Inflammatory macrophage treated with lipopolysaccharide for 4 hours (primary cell): ENCODE measurements at regions not wholly inside any gene's neighbourhood (a gene's known extent, or its start where the extent isn't known, plus 50 kb on each side); places are given as distances from the start of the nearest gene placed in this dataset.
"Not testable (repeated sequence)": the region's sequence is repeated elsewhere in the genome, so short reads cannot be mapped to it uniquely, and the experiment has no call there.

Experiments
- DNase-seq: peaks from one replicate; pipeline ENCODE4 v3.0.0-alpha.2; 2020

GRCh38 chr4:181766061-181766548 lies 477.1 kb upstream of the TENM3 start:
- DNase-seq: no peak

- no peak for DNase-seq
These were observed 472.2 kb upstream of the TENM3 start for GRCh38 chr4:181770971-181771370.

- no peak for DNase-seq
These were observed 467.9 kb upstream of the TENM3 start for GRCh38 chr4:181775298-181775697.

- no peak for DNase-seq
These were observed 466.7 kb upstream of the TENM3 start for GRCh38 chr4:181776264-181777054.

GRCh38 chr4:181777518-181777917 lies 465.7 kb upstream of the TENM3 start:
- no peak for DNase-seq

- no peak for DNase-seq
These were observed 458.3 kb upstream of the TENM3 start for GRCh38 chr4:181784881-181785280.

- DNase-seq: no peak
These were observed 450.6 kb upstream of the TENM3 start for GRCh38 chr4:181792641-181793040.

- DNase-seq: no peak
These were observed 450.1 kb upstream of the TENM3 start for GRCh38 chr4:181793096-181793495.

- no peak for DNase-seq
These were observed 446.7 kb upstream of the TENM3 start for GRCh38 chr4:181796502-181796901.

GRCh38 chr4:181798536-181798935 lies 444.7 kb upstream of the TENM3 start:
- no peak for DNase-seq

- no peak for DNase-seq
These were observed 443.6 kb upstream of the TENM3 start for GRCh38 chr4:181799561-181800069.

GRCh38 chr4:181802207-181802606 lies 441.0 kb upstream of the TENM3 start:
- no peak for DNase-seq

GRCh38 chr4:181807771-181808170 lies 435.4 kb upstream of the TENM3 start:
- DNase-seq: no peak

- DNase-seq: no peak
These were observed 432.5 kb upstream of the TENM3 start for GRCh38 chr4:181810711-181811110.

GRCh38 chr4:181811550-181811949 lies 431.7 kb upstream of the TENM3 start:
- DNase-seq: not testable (repeated sequence)

GRCh38 chr4:181819946-181820345 lies 423.3 kb upstream of the TENM3 start:
- DNase-seq: no peak

- no peak for DNase-seq
These were observed 422.6 kb upstream of the TENM3 start for GRCh38 chr4:181820553-181820952.

- no peak for DNase-seq
These were observed 421.9 kb upstream of the TENM3 start for GRCh38 chr4:181821039-181822004.

GRCh38 chr4:181822005-181822375 lies 421.2 kb upstream of the TENM3 start:
- DNase-seq: no peak

GRCh38 chr4:181823183-181823582 lies 420.0 kb upstream of the TENM3 start:
- no peak for DNase-seq

GRCh38 chr4:181823645-181824044 lies 419.6 kb upstream of the TENM3 start:
- DNase-seq: no peak

GRCh38 chr4:181825564-181825963 lies 417.6 kb upstream of the TENM3 start:
- DNase-seq: no peak

GRCh38 chr4:181827246-181827645 lies 416.0 kb upstream of the TENM3 start:
- DNase-seq: no peak
